Activated CD4-positive, alpha-beta T cell treated with anti-CD3 and anti-CD28 coated beads, Interleukin-2, Interleukin-4, amounts not matched to agents 100 ng/mL and 50 ng/mL, durations not matched to agents 16 hours and 8 hours (primary cell): ENCODE measurements at regions not wholly inside any gene's neighbourhood (a gene's known extent, or its start where the extent isn't known, plus 50 kb on each side); places are given as distances from the start of the nearest gene placed in this dataset.

Experiments
- DNase-seq: peaks from one replicate; pipeline ENCODE4 v3.0.0-alpha.2; 2020; ENCODE audit warnings: low spot score

GRCh38 chr10:129005804-129006203 is 461.2 kb upstream of the MGMT start:
- no peak for DNase-seq

GRCh38 chr10:129018511-129018910 is 448.5 kb upstream of the MGMT start:
- no peak for DNase-seq

GRCh38 chr10:129020651-129021330 is 446.2 kb upstream of the MGMT start:
- DNase-seq = no peak

- DNase-seq = no peak
Observed at GRCh38 chr10:129021594-129022304, 445.3 kb upstream of the MGMT start.

GRCh38 chr10:129023082-129023481 is 444.0 kb upstream of the MGMT start:
- DNase-seq = no peak

- no peak for DNase-seq
Observed at GRCh38 chr10:129024046-129024445, 443.0 kb upstream of the MGMT start.

GRCh38 chr10:129025787-129026186 is 441.3 kb upstream of the MGMT start:
- DNase-seq = no peak

- no peak for DNase-seq
Observed at GRCh38 chr10:129027906-129028305, 439.1 kb upstream of the MGMT start.

- DNase-seq = no peak
Observed at GRCh38 chr10:129028451-129028850, 438.6 kb upstream of the MGMT start.

GRCh38 chr10:129029051-129029450 is 438.0 kb upstream of the MGMT start:
- DNase-seq = no peak

- no peak for DNase-seq
Observed at GRCh38 chr10:129029851-129030602, 437.0 kb upstream of the MGMT start.

GRCh38 chr10:129030603-129030895 is 436.5 kb upstream of the MGMT start:
- DNase-seq = no peak

GRCh38 chr10:129030996-129031843 is 435.8 kb upstream of the MGMT start:
- peak; percentile 22 for DNase-seq

GRCh38 chr10:129031844-129032150 is 435.2 kb upstream of the MGMT start:
- DNase-seq = no peak

GRCh38 chr10:129032372-129033313 is 434.4 kb upstream of the MGMT start:
- DNase-seq = no peak

GRCh38 chr10:129033340-129033739 is 433.7 kb upstream of the MGMT start:
- no peak for DNase-seq

- no peak for DNase-seq
Observed at GRCh38 chr10:129033790-129034272, 433.2 kb upstream of the MGMT start.

GRCh38 chr10:129035052-129035827 is 431.8 kb upstream of the MGMT start:
- peak; percentile 21 for DNase-seq

GRCh38 chr10:129038522-129038921 is 428.5 kb upstream of the MGMT start:
- no peak for DNase-seq
